ENCODE measurements at regions not wholly inside any gene's neighbourhood (a gene's known extent, or its start where the extent isn't known, plus 50 kb on each side); places are given as distances from the start of the nearest gene placed in this dataset.
"Not testable (repeated sequence)": the region's sequence is repeated elsewhere in the genome, so short reads cannot be mapped to it uniquely, and the experiment has no call there.

DNA sequence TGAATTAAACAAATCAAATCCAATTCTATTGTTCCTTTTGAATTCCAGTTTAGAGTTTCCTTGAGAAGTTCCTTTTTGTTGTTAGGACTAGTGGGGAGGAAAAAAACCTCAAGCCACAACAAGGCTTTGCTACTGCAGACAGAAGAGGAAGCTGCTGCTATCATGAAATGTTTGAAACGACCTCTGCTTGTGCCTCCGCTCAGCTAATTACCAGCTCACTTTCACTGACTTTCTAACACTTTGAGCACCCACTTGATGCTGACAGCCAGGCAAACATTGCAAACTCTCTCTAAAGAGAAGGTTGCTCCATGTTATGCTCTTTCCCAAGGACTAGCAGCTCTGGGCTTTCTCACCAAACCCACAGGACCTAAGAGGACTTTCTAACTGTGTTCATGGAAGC lies 203.9 kb upstream of the PROX1 start:
- in situ Hi-C loops (cut with HindIII; ENCODE audit: low pct_unique_long_range_greater_than_20kb, low sequenced_read_pairs) = no loop called here
- no peak for DNase-seq (ENCODE audit: low read depth, low spot score)

GRCh38 chr1:213786683-213787082 lies 201.1 kb upstream of the PROX1 start:
- no peak for DNase-seq (ENCODE audit: low read depth, low spot score)
- in situ Hi-C loops (cut with HindIII; ENCODE audit: low pct_unique_long_range_greater_than_20kb, low sequenced_read_pairs) = no loop called here

DNA sequence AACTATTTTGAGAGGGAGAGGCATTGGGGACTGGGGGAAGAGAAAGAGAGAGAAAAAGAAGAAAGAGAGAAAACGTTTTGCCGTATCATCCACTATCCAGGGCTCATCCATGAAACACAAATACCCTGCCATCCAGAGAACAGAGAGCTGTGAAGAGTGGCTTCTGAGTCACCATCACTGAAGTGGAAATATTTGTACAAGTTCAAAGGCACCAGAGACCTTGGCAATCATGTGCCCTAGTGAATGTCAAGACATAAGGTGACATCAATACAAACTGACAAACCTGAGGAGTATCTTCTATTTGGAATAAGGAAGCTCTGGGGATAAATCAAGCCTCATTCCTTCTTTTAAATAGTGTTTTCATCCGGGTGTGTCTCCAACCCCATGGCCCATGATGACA lies 197.2 kb upstream of the PROX1 start:
- DNase-seq (ENCODE audit: low read depth, low spot score) = no peak
- in situ Hi-C loops (cut with HindIII; ENCODE audit: low pct_unique_long_range_greater_than_20kb, low sequenced_read_pairs) = no loop called here

DNA sequence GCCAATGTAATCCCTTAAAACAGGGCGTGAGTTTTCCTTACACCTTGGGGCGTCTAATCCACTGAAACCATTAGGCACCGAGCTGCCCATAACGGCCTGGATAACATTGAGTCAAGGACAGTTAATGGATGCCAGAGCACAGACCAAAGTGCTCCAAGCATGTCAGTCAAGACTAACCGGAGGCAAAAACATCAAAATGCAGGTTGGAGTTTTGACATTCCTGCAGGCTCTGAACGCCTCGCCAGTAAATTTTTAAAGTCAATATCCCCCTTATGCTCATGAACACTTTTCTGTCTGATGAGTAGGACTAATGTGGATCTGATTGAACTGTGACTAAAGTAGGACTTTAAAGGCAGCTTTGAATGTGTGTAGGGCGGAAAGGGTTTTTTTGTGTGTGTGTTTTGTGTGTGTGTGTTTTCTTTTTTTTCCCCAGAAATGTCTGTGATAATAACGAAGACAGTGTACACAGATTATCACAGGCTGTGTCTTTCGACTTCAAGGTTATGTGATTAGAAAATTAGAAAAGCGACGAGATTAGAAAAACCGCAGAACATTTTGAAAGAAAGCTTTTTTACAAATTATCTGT lies 194.2 kb upstream of the PROX1 start:
- in situ Hi-C loops (cut with HindIII; ENCODE audit: low pct_unique_long_range_greater_than_20kb, low sequenced_read_pairs) = no loop called here
- no peak for DNase-seq (ENCODE audit: low read depth, low spot score)

DNA sequence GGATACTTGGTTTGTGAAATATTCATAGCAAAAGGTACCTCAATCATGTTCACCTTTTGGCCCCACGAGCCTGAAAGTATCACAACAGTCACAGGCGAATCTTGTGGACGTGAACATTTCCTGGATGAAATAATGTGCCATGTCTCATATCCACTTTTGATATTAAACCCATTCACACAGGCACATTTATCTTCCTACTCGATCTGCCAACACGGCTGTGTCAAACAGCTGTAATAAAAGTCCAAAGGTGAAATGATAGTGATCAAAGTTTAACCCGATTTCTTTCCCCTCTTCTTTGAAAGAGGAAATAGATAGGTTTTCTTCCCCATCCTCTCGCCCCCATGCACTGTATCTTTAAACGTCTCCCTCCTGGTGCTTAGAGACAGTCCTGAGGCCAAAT lies 191.2 kb upstream of the PROX1 start:
- in situ Hi-C loops (cut with HindIII; ENCODE audit: low pct_unique_long_range_greater_than_20kb, low sequenced_read_pairs) = no loop called here
- DNase-seq (ENCODE audit: low read depth, low spot score) = no peak

DNA sequence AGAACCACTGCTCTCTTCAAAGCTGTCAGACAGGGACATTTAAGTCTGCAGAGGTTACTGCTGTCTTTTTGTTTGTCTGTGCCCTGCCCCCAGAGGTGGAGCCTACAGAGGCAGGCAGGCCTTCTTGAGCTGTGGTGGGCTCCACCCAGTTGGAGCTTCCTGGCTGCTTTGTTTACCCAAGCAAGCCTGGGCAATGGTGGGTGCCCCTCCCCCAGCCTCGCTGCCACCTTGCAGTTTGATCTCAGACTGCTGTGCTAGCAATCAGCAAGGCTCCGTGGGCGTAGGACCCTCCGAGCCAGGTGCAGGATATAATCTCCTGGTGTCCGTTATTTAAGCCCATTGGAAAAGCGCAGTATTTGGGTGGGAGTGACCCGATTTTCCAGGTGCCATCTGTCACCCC lies 179.5 kb upstream of the PROX1 start:
- in situ Hi-C loops (cut with HindIII; ENCODE audit: low pct_unique_long_range_greater_than_20kb, low sequenced_read_pairs); DNase-seq (ENCODE audit: low read depth, low spot score): not testable (repeated sequence)

GRCh38 chr1:213817156-213817555 lies 170.6 kb upstream of the PROX1 start:
- no peak for DNase-seq (ENCODE audit: low read depth, low spot score)
- in situ Hi-C loops (cut with HindIII; ENCODE audit: low pct_unique_long_range_greater_than_20kb, low sequenced_read_pairs) = no loop called here

DNA sequence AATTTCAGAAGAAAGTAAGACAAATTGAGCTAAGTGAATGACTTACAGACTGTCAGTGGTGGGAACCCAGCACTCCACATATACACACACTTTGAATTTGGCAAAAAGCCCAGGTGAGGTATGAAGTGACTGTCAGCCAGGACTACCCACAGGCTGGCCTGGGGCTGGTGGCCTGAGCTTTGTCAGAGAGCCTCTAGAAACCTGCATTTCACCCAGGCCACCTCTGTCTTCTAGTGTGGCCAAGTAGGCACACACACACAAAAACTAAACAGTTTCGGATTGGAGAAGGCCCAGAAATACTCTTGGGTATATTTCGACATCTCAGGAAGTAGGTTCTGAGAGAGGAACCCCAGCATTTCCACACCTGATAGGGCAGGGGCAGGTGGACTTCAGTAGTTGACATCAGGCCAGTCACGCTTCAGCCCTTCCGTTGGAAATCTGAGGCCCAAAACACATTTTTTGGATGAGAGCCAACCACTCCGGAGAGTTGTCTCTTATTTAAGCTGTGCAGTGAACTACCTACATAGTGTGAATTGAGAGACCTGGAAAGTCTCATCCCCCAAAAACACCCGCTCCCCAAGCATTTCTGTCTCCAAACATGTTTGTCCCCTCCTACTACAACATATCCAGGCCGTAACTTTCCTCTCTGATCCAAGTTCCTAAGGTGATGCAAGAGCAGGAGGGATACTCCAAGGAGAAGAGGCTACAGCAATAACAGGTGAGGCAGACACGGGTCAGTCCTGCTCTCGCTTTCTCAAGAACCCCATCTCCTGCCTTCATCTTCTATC lies 167.2 kb upstream of the PROX1 start:
- DNase-seq (ENCODE audit: low read depth, low spot score) = no peak
- in situ Hi-C loops (cut with HindIII; ENCODE audit: low pct_unique_long_range_greater_than_20kb, low sequenced_read_pairs) = no loop called here

- in situ Hi-C loops (cut with HindIII; ENCODE audit: low pct_unique_long_range_greater_than_20kb, low sequenced_read_pairs) = no loop called here
- DNase-seq (ENCODE audit: low read depth, low spot score) = no peak
Observed at GRCh38 chr1:213821175-213821942, 166.4 kb upstream of the PROX1 start.

DNA sequence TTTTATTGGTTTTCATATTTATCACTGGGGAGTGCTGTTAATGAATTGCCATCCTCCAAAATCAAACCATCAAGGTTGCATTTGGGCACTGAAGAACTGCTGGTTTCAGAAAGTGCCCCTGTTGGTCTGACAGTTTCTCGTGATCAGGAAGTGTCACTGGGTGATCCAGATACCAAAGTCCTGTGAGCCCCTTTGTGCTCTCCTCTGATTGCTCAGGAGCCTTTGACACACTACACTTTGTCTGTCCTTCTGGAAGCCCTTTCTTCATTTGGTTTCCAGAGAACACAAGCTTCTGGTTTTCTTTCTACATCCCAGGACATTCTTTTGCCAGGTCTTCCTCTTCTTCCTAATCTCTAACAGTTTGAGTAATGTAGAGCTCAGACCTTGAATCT lies 165.8 kb upstream of the PROX1 start:
- in situ Hi-C loops (cut with HindIII; ENCODE audit: low pct_unique_long_range_greater_than_20kb, low sequenced_read_pairs) = no loop called here
- DNase-seq (ENCODE audit: low read depth, low spot score) = no peak

DNA sequence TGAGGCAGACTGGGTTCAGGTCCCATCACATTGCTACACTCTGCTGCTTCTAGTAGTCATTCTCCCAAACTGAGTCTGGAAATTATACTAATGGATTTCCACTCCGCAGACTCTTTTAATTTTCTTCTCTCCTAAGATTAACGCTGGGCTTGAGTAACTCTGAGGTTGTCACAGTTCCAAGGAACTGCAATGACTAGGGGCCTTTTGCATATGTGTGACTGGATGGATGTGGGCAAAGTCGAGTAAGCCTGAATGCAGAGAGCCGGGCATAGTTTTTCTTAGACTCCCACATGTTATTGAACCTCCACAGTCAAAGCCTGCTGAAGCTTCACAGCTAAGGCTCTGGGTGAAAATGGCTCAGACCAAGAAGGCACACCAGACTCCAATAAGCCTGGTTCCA lies 160.9 kb upstream of the PROX1 start:
- in situ Hi-C loops (cut with HindIII; ENCODE audit: low pct_unique_long_range_greater_than_20kb, low sequenced_read_pairs) = no loop called here
- no peak for DNase-seq (ENCODE audit: low read depth, low spot score)

DNA sequence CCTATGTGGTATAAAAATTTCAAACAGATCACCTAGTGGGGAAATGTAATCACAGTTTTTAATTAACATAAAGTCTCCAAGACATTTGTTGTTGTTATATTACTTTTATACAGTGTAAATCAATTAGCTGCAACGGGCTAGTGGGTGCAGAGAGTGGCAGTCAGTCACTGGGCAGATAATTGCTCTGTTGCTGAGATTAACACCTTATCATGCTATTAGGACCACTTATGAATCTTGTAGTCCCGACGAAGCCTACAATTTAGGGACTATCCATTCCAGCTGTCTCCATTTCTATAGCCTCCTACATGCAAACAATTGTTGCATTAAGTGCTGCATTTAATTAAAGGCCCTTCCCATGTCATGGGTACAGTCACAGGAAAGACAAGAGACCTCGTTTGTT lies 158.9 kb upstream of the PROX1 start:
- DNase-seq (ENCODE audit: low read depth, low spot score) = no peak
- in situ Hi-C loops (cut with HindIII; ENCODE audit: low pct_unique_long_range_greater_than_20kb, low sequenced_read_pairs) = no loop called here

- DNase-seq (ENCODE audit: low read depth, low spot score) = no peak
- in situ Hi-C loops (cut with HindIII; ENCODE audit: low pct_unique_long_range_greater_than_20kb, low sequenced_read_pairs) = no loop called here
Observed at GRCh38 chr1:213829780-213830179, 158.0 kb upstream of the PROX1 start.

GRCh38 chr1:213830371-213830770 lies 157.4 kb upstream of the PROX1 start:
- DNase-seq (ENCODE audit: low read depth, low spot score) = no peak
- in situ Hi-C loops (cut with HindIII; ENCODE audit: low pct_unique_long_range_greater_than_20kb, low sequenced_read_pairs) = no loop called here

- in situ Hi-C loops (cut with HindIII; ENCODE audit: low pct_unique_long_range_greater_than_20kb, low sequenced_read_pairs) = no loop called here
- DNase-seq (ENCODE audit: low read depth, low spot score) = no peak
Observed at GRCh38 chr1:213840575-213840974, 147.2 kb upstream of the PROX1 start.

- DNase-seq (ENCODE audit: low read depth, low spot score) = no peak
- in situ Hi-C loops (cut with HindIII; ENCODE audit: low pct_unique_long_range_greater_than_20kb, low sequenced_read_pairs) = no loop called here
Observed at GRCh38 chr1:213844632-213845031, 143.1 kb upstream of the PROX1 start.

DNA sequence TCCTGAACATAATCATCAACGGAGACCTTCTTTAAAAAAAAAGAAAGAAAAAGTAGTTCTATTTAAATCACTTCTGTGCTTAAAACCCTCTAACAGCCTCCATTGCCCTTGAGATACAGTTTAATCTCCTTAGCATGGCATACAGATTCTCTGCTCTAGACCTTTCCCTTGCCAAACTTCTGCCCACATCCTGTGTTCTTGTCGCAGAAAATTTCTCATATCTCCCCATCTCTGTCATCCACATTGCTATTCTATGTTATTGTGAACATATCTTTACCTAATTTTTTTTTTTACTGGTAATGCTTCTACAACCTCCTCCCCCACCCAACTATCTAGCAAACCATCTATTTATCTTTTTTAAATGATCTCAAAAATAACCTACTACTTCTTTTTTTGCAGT lies 135.7 kb upstream of the PROX1 start:
- no peak for DNase-seq (ENCODE audit: low read depth, low spot score)
- in situ Hi-C loops (cut with HindIII; ENCODE audit: low pct_unique_long_range_greater_than_20kb, low sequenced_read_pairs) = no loop called here

DNA sequence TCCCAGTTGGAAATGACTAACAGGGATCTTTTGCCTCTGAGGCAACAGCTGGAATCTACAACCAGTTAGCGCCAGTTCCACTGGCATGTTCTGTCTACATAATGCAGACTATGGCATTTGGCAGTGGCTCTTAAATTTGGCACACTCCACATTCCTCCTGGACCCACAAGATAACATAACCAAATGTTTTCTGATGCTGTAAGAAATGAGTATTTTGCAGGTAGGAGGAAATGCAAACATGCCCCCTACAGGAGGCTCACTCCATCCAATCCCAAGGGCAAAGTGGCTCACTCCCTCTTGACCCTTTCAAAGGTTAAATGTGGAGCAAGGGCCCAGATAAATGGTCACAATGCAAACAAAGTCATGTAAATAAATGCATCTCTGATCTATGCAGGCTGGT lies 129.2 kb upstream of the PROX1 start:
- DNase-seq (ENCODE audit: low read depth, low spot score) = no peak
- in situ Hi-C loops (cut with HindIII; ENCODE audit: low pct_unique_long_range_greater_than_20kb, low sequenced_read_pairs) = no loop called here

DNA sequence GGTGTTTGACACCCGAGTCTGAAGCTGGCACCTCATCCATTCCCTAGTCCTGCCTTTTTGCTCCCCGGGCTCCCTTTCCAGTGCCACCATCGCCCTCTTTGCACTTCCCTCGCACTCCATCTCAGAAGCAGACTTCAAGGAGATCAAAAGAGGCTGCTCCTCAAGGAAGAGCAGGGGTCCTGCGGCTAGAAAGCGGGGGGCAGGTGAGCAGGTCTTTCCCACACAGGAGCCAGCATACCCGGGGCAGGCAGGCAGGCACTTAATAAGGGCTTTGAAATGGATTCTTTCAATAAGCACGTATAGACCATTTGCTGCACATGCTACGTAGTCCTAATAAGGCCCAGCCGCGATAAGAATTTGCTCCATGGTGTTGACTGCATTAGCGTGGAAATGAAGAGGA lies 125.9 kb upstream of the PROX1 start:
- in situ Hi-C loops (cut with HindIII; ENCODE audit: low pct_unique_long_range_greater_than_20kb, low sequenced_read_pairs) = no loop called here

More for the DNA sequence above, 125.9 kb upstream of the PROX1 start:
- no peak for DNase-seq (ENCODE audit: low read depth, low spot score)
